ENCODE measurements at regions not wholly inside any gene's neighbourhood (a gene's known extent, or its start where the extent isn't known, plus 50 kb on each side); places are given as distances from the start of the nearest gene placed in this dataset.

- TF ChIP-seq YY1 (tag by site-specific recombination; IDR thresholded peaks at IDR 0.05) (no peak), PBX3 (CRISPR knock-in tag; IDR thresholded peaks at IDR 0.05) (no peak), ELK4 (IDR thresholded peaks at IDR 0.05; ENCODE audit: borderline replicate concordance, low read depth, low read length) (no peak), CTCF (tag by site-specific recombination; IDR thresholded peaks at IDR 0.05) (no peak), GLI2 (tag by site-specific recombination; IDR thresholded peaks at IDR 0.05; ENCODE audit: borderline replicate concordance, low read depth) (no peak)
Observed at GRCh38 chr3:42014921-42015533, 53.1 kb upstream of the ULK4 start.

Data from HEK293 (cell line).